NCI-H2196 treated with DMSO at 0.1 percent for 48 hours (cell line): ENCODE measurements at regions not wholly inside any gene's neighbourhood (a gene's known extent, or its start where the extent isn't known, plus 50 kb on each side); places are given as distances from the start of the nearest gene placed in this dataset.
"Not testable (repeated sequence)": the region's sequence is repeated elsewhere in the genome, so short reads cannot be mapped to it uniquely, and the experiment has no call there.

Experiments used
- DNase-seq: peaks from one replicate; lab custom pipeline; 2025; ENCODE audit not compliant: unreplicated experiment; lab: John Stamatoyannopoulos, UW

- DNase-seq, result no peak
Measured at GRCh38 chr1:157369808-157370521, 182.3 kb downstream of the FCRL5 start.

DNA sequence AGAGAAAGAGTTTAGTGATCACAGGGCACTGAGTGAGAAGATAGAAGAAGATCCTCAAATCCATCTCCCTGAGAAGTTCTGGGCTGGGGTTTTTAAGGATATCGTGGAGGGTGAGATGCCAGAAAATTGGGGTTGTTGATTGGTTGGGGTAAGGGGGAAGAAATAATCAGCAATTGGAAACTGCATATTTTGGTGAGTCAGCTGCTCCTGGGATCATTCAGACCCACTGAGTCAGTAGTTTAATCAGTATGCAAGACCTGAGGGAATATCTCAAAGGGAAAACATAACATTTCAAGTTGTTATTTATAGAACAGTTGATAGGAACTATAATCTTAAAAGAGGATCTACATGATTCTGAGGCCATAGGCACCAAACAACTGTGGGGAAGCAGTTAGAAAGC lies 183.4 kb downstream of the FCRL5 start:
- DNase-seq, result not testable (repeated sequence)

- DNase-seq, result no peak
Measured at GRCh38 chr1:157368363-157368762, 184.0 kb downstream of the FCRL5 start.

GRCh38 chr1:157367870-157368269 lies 184.4 kb downstream of the FCRL5 start:
- DNase-seq, result no peak

DNA sequence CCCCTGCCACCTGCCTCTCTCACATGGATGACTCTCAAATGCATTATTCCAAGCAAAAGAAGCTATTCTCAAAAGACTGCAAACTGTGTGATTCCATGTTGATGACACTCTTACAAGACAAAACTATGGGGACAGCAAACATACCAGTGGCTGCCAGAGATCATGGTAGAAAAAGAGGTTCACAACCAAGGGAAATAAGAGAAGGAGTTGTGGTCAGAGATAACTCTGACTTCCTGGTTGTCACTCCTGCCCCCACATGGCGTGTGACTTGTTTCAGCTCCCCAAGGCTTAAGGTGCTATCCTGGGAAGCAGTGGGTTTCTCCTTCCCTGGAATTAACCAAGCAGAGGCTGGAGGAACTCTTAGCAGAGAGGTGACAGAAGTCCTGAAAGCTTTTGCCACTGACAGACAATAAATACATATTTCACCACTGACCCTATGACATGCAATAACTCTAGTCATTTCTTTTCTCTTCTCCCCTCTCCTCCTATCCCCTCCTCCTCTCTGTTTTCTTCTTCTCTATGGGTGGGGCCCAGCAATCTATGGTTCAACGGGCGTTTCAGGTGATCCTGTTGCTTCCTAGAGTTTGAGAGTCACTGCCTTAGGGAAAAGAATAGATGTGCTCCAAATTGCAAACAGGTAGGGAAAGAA lies 185.1 kb downstream of the FCRL5 start:
- DNase-seq, result no peak

- no peak for DNase-seq
Measured at GRCh38 chr1:157364612-157365011, 187.7 kb downstream of the FCRL5 start.

GRCh38 chr1:157363660-157364140 lies 188.6 kb downstream of the FCRL5 start:
- DNase-seq, result peak; percentile 22

- DNase-seq, result no peak
Measured at GRCh38 chr1:157360023-157360390, 192.3 kb downstream of the FCRL5 start.

DNA sequence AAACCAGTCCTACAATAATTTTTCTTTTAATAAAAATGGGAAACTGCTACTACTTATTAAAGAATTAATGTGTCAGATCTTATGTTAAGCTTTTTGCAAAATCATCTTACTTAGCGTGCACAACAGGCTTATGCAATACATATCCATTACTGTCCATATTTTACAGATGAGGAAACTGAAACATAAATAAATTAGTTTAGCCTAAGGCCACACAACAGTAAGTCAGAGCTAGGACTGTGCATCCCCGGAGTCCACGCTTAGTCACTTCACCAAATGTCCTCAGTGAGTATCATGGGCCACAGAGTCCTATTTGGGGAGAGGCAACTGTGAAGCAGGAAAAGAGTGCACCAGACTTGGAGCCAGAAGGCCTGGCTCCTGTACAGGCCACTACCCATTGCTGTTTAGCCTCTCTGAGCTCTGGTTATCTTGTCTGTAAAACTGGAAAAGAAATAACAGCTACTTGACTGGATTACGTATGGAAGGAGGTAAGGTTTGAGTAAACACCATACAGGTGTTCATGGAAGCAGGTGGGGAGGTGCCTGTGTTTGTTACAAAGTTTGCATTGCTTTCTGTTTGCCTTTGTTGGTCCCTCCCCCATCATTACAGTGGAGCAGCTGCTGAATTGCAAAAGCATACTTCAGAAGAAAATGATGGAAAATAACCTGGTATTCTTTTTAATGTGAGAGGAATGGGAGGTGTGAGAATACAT lies 192.8 kb downstream of the FCRL5 start:
- DNase-seq, result peak; percentile 27

DNA sequence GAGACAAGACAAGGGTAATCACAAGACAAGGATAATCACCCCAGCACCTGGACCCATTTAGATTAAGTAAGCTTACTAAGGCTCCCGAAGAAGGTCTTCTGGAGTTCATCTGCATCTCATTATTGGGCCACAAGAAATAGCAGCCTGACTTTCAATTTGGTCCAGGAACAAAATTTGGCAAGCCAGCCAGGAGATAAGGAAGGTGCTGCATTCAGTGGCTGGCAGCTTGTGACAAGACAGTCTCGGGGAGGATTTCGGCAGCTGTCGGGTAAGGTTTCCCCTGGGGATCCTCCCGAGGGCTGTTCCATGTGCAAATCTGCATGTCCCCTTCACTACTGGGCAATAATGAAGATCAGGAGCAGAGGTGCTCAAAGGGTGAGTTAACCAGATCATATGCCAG lies 195.2 kb downstream of the FCRL5 start:
- no peak for DNase-seq

GRCh38 chr1:157356601-157357000 lies 195.7 kb downstream of the FCRL5 start:
- no peak for DNase-seq

- no peak for DNase-seq
Measured at GRCh38 chr1:157353546-157353945, 198.8 kb downstream of the FCRL5 start.

GRCh38 chr1:157352817-157353408 lies 199.4 kb downstream of the FCRL5 start:
- DNase-seq, result no peak

DNA sequence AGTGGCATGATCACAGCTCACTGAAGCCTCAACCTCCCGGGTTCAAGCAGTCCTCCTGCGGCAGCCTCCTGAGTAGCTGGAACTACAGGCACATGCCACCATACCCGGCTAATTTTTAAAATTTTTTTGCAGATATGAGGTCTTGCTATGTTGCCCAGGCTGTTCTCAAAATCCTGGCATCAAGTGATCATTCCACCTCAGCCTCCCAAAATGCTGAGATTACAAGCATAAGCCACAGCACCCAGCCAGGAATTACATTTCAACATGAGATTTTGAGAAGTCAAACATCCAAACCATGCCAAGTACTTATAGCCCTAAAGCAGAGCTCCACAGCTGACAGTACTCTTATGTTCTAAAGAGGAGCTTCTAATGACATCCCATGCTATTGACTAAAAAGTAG lies 200.1 kb downstream of the FCRL5 start:
- DNase-seq, result no peak

DNA sequence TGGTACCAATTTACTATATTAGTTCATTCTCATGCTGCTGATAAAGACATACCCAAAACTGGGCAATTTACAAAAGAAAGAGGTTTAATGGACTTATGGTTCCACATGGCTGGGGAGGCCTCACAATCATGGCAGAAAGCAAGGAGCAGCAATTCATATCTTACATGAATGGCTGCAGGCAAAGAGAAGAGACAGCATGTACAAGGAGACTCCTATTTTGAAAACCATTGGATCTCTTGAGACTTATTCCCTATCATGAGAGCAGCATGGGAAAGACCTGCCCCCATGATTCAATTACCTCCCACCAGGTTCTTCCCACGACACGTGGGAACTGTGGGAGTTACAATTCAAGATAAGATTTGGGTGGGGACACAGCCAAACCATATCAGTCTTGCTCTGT lies 200.5 kb downstream of the FCRL5 start:
- not testable (repeated sequence) for DNase-seq

DNA sequence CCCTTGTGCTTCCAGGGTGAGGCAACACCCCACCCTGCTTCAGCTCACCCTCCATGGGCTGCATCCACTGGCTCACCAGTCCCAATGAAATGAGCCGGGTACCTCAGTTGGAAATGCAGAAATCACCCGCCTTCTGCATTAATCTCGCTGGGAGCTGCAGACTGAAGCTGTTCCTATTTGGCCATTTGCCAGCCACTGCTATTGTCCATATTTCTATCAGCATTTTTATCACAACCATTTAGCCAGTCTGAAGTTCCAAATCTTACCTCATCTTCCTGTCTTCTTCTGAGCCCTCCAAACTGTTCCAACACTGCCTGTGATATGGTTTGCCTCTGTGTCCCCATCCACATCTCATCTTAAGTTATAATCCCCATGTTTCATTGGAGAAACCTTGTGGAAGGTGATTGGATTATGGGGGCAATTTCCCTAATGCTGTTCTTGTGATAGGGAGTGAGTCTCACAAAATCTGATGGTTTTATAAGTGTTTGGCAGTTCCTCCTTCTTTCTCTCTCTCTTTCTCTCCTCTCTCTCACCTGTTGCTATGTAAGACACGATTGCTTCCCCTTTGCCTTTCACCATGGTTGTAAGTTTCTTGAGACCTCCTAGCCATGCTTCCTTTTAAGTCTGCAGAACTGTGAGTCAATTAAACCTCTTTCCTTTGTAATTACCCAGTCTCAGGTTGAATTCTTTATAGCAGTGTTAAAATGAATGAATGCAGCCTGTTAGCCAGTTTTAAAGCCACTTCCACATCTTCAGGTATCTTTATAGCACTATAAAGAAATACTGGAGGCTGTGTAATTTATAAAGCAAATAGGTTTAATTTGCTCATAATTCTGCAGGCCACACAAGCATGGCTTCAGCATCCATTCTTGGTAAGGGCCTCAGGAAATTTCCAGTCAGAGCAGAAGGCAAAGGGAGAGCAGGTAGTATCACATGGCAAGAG lies 203.5 kb downstream of the FCRL5 start:
- DNase-seq, result no peak

- no peak for DNase-seq
Measured at GRCh38 chr1:157347506-157347905, 204.8 kb downstream of the FCRL5 start.

GRCh38 chr1:157337785-157338184 lies 199.6 kb upstream of the ETV3 start:
- DNase-seq, result not testable (repeated sequence)

DNA sequence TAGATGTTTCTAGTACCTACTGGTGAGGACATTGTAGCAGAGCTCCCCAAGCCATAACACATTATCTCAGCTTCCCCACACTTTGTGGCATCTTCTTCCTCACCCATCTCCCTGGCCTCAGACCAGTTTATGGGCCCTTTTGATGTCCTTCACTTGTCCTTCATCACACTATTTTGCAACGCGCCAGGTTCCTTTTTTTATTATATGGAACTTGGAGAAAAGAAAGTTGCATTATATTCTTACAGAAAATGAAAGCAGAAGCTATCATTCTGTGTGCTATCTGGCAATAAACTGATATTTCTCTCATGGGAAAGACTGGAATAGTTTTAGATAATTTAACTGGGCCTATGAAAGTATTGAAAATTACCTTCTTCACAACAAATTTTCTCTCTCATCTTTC lies 196.9 kb upstream of the ETV3 start:
- no peak for DNase-seq

GRCh38 chr1:157334041-157334440 lies 195.8 kb upstream of the ETV3 start:
- DNase-seq, result no peak

DNA sequence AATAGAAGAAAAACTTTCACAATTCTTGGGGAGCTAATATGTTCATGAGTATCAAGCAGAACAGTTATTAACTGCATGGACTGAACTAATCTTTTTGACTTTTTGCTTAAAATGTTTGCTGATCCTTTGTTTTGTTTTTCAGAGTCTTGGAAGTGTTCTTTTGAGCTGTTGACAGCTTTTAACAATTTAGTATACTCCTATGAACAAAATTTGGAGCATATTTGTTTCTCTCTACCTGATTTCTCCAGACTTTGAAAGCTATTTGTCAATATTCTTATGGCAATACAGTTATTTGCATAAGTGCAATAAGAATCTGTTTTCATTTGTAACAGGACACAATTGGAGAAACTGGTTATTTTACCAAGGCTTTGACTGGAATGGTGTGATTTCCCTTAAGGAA lies 192.0 kb upstream of the ETV3 start:
- DNase-seq, result not testable (repeated sequence)
